ENCODE measurements at regions not wholly inside any gene's neighbourhood (a gene's known extent, or its start where the extent isn't known, plus 50 kb on each side); places are given as distances from the start of the nearest gene placed in this dataset.

DNA sequence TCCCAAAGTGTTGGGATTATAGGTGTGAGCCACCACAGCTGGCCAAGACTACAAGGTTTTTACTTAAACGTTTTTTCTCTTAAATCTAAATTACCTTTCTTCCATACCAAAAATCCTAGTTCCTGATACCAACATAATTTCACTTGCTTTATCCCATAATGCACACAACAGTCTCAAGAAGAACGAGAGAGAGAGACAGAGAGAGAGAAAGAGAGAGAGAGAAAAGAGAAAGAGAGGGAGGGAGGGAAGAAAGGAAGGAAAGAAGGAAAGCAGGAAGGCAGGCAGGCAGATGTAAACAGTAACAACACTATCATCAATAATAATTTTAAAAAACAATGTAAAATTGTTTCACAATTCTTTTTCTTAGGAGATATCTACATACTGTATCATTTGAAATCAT, 118.4 kb downstream of the BTG1 start:
- H3K4me3 ChIP-seq (ENCODE audit: low read depth in 2 of 2, low read length in 2 of 2) = no peak overlapping the region
- in situ Hi-C loops (cut with HindIII; ENCODE audit: low pct_unique_long_range_greater_than_20kb, low sequenced_read_pairs) = no loop called here
- H3K4me1 ChIP-seq (ENCODE audit: control insufficient read depth, insufficient read depth, low read length) = no peaks in the 10 kb centered on the region
- TF ChIP-seq, protein P1, sequence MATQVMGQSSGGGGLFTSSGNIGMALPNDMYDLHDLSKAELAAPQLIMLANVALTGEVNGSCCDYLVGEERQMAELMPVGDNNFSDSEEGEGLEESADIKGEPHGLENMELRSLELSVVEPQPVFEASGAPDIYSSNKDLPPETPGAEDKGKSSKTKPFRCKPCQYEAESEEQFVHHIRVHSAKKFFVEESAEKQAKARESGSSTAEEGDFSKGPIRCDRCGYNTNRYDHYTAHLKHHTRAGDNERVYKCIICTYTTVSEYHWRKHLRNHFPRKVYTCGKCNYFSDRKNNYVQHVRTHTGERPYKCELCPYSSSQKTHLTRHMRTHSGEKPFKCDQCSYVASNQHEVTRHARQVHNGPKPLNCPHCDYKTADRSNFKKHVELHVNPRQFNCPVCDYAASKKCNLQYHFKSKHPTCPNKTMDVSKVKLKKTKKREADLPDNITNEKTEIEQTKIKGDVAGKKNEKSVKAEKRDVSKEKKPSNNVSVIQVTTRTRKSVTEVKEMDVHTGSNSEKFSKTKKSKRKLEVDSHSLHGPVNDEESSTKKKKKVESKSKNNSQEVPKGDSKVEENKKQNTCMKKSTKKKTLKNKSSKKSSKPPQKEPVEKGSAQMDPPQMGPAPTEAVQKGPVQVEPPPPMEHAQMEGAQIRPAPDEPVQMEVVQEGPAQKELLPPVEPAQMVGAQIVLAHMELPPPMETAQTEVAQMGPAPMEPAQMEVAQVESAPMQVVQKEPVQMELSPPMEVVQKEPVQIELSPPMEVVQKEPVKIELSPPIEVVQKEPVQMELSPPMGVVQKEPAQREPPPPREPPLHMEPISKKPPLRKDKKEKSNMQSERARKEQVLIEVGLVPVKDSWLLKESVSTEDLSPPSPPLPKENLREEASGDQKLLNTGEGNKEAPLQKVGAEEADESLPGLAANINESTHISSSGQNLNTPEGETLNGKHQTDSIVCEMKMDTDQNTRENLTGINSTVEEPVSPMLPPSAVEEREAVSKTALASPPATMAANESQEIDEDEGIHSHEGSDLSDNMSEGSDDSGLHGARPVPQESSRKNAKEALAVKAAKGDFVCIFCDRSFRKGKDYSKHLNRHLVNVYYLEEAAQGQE (IDR thresholded peaks at IDR 0.05; ENCODE audit: insufficient read depth in 1 of 2, low read depth in 2 of 2, low read length in 1 of 2) = no peak
- no peak for TF ChIP-seq TCF7L2 (IDR thresholded peaks at IDR 0.05; ENCODE audit: low read depth, low read length)
- TF ChIP-seq, protein P2, sequence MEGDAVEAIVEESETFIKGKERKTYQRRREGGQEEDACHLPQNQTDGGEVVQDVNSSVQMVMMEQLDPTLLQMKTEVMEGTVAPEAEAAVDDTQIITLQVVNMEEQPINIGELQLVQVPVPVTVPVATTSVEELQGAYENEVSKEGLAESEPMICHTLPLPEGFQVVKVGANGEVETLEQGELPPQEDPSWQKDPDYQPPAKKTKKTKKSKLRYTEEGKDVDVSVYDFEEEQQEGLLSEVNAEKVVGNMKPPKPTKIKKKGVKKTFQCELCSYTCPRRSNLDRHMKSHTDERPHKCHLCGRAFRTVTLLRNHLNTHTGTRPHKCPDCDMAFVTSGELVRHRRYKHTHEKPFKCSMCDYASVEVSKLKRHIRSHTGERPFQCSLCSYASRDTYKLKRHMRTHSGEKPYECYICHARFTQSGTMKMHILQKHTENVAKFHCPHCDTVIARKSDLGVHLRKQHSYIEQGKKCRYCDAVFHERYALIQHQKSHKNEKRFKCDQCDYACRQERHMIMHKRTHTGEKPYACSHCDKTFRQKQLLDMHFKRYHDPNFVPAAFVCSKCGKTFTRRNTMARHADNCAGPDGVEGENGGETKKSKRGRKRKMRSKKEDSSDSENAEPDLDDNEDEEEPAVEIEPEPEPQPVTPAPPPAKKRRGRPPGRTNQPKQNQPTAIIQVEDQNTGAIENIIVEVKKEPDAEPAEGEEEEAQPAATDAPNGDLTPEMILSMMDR (IDR thresholded peaks at IDR 0.05) = no peak
- no peak for TF ChIP-seq POLR2AphosphoS5 (IDR thresholded peaks at IDR 0.05; ENCODE audit: low read depth, low read length)
- H3K36me3 ChIP-seq (ENCODE audit: control insufficient read depth, insufficient read depth, low read length) = no peaks in the 10 kb centered on the region
- BruUV-seq (replicated peaks) = no TSS peak
- no peaks in the 10 kb centered on the region for H3K9me3 ChIP-seq (ENCODE audit: control insufficient read depth, insufficient read depth, low read depth, low read length)
- CTCF ChIA-PET = no interaction called here
- no peak overlapping the region for H3K27ac ChIP-seq (ENCODE audit: low read length)
- ATAC-seq (no peak), DNase-seq (ENCODE audit: low read depth, low spot score) (no peak)
- POLR2A ChIA-PET = no interaction called here
- intact Hi-C loops (cut with micrococcal nuclease; ENCODE audit: unreplicated experiment) = no loop called here
- H3K27me3 ChIP-seq (ENCODE audit: control insufficient read depth, insufficient read depth, low read length) = no peaks in the 10 kb centered on the region

- H3K4me1 ChIP-seq (ENCODE audit: control insufficient read depth, insufficient read depth, low read length) = peaks cover 6% of the 10 kb centered on the region; the same call in 1 of the 2 replicates
- no TSS peak for BruUV-seq (replicated peaks)
- H3K27me3 ChIP-seq (ENCODE audit: control insufficient read depth, insufficient read depth, low read length) = no peaks in the 10 kb centered on the region
- H3K4me3 ChIP-seq (ENCODE audit: low read depth in 2 of 2, low read length in 2 of 2) = no peak overlapping the region
- DNase-seq (ENCODE audit: low read depth, low spot score) = no peak
- no peak for TF ChIP-seq SIN3A (IDR thresholded peaks at IDR 0.05; ENCODE audit: borderline replicate concordance, insufficient read depth, low read depth, low read length)
- no peak for TF ChIP-seq TCF7L2 (IDR thresholded peaks at IDR 0.05; ENCODE audit: low read depth, low read length)
- no peak for TF ChIP-seq POLR2AphosphoS5 (IDR thresholded peaks at IDR 0.05; ENCODE audit: low read depth, low read length)
- TF ChIP-seq, protein P1 (IDR thresholded peaks at IDR 0.05; ENCODE audit: insufficient read depth in 1 of 2, low read depth in 2 of 2, low read length in 1 of 2) = no peak
- no peaks in the 10 kb centered on the region for H3K9me3 ChIP-seq (ENCODE audit: control insufficient read depth, insufficient read depth, low read depth, low read length)
- ATAC-seq = no peak
- intact Hi-C loops (cut with micrococcal nuclease; ENCODE audit: unreplicated experiment) = no loop called here
- no peaks in the 10 kb centered on the region for H3K36me3 ChIP-seq (ENCODE audit: control insufficient read depth, insufficient read depth, low read length)
- in situ Hi-C loops (cut with HindIII; ENCODE audit: low pct_unique_long_range_greater_than_20kb, low sequenced_read_pairs) = no loop called here
- CTCF ChIA-PET = no interaction called here
- POLR2A ChIA-PET = no interaction called here
- no peak overlapping the region for H3K27ac ChIP-seq (ENCODE audit: low read length)
Measured at GRCh38 chr12:92025462-92026207, 120.0 kb downstream of the BTG1 start.
